Upper lobe of left lung (tissue), 6 donors: ENCODE measurements at regions not wholly inside any gene's neighbourhood (a gene's known extent, or its start where the extent isn't known, plus 50 kb on each side); places are given as distances from the start of the nearest gene placed in this dataset.

Experiments used
- ATAC-seq, 2 donors: fragments of 200-7000 bp; cut with Tn5 transposase; one replicate each; pipeline ENCODE4 v1.9.1; 2022; ENCODE audit warnings: mild to moderate bottlenecking in 2 of 2, moderate library complexity in 2 of 2; ENCODE audit not compliant: low FRiP score in 2 of 2
- DNase-seq, 2 donors: peaks; one replicate each; pipeline ENCODE4 v3.0.0-alpha.2; 2019 to 2020
- H3K27ac ChIP-seq, 4 donors: fragments of 200-600 bp; sonication (generic); one replicate each; pipeline ENCODE4 v1.5.1; 2016 to 2019
- H3K27me3 ChIP-seq, 4 donors: fragments of 200-600 bp; sonication (generic); one replicate each; pipeline ENCODE4 v1.5.1; 2017 to 2019
- H3K36me3 ChIP-seq, 4 donors: fragments of 200-600 bp; sonication (generic); one replicate each; pipeline ENCODE4 v1.5.1; 2016 to 2019
- H3K4me1 ChIP-seq, 4 donors: fragments of 200-600 bp; sonication (generic); one replicate each; pipeline ENCODE4 v1.5.1; 2018 to 2019
- H3K4me3 ChIP-seq, 4 donors: fragments of 200-600 bp; sonication (generic); one replicate each; pipeline ENCODE4 v1.5.1; 2017 to 2019; ENCODE audit warnings: mild to moderate bottlenecking in 2 of 4, moderate library complexity in 1 of 4
- H3K9me3 ChIP-seq, 4 donors: fragments of 200-600 bp; sonication (generic); one replicate each; pipeline ENCODE4 v1.5.1; 2018 to 2019
- CTCF ChIP-seq, 6 experiments: fragments of 450-650 bp in 4 of 6; fragments of 200-600 bp in 2 of 6; sonication (generic) in 2 of 6; IDR thresholded peaks; one replicate each; pipeline ENCODE4 v1.5.1; 2016 to 2019; ENCODE audit warnings: antibody characterized with exemption in 6 of 6
- EP300 ChIP-seq, 4 donors: sonication (generic); formaldehyde crosslinking; IDR thresholded peaks; one replicate each; pipeline ENCODE4 v1.5.1; 2017; ENCODE audit warnings: antibody characterized with exemption in 4 of 4, control low read depth in 2 of 4
- POLR2A ChIP-seq, 4 donors: fragments of 450-650 bp; IDR thresholded peaks; one replicate each; pipeline ENCODE4 v1.5.1; 2016 to 2017; ENCODE audit warnings: antibody characterized with exemption in 4 of 4, mild to moderate bottlenecking in 2 of 4
- POLR2AphosphoS5 ChIP-seq, 2 donors: sonication (generic); formaldehyde crosslinking; IDR thresholded peaks; one replicate each; pipeline ENCODE4 v1.5.1; 2017; ENCODE audit warnings: antibody characterized with exemption in 2 of 2
- WGBS, 2 donors: methylation state at CpG; one replicate each; pipeline ENCODE4 v1.1.5; 2017 to 2018; 5-methylcytosine and 5-hydroxymethylcytosine counted together
- donor health status: DM: no; HTN: no; CAD: no; lungs with moderate emphysema.
- donor health status: DM: no; HTN: yes; CAD: no; lungs with severe emphysema.

GRCh38 chr1:90650401-90650800, 66.7 kb downstream of the BARHL2 start:
- Histone ChIP-seq H3K9me3 (no peaks in the 10 kb centered on the region), H3K27ac (no peak overlapping the region), H3K27me3 (no peaks in the 10 kb centered on the region), H3K36me3 (no peaks in the 10 kb centered on the region), H3K4me3 (no peak overlapping the region), H3K4me1 (no peaks in the 10 kb centered on the region)
- ATAC-seq, result no peak
- no peak for DNase-seq
- no peak for TF ChIP-seq POLR2AphosphoS5 (IDR thresholded peaks at IDR 0.05)
- no peak for TF ChIP-seq POLR2A (IDR thresholded peaks at IDR 0.05)
- TF ChIP-seq CTCF (IDR thresholded peaks at IDR 0.05), result no peak
- TF ChIP-seq EP300 (IDR thresholded peaks at IDR 0.05), result no peak
- 77 to 84% methylated on average over 4 of the region's 4 CpGs for WGBS, 2 donors

- WGBS, 2 donors, result 71 to 75% methylated on average over 4 of the region's 4 CpGs
- H3K27ac ChIP-seq, result no peak overlapping the region
- no peaks in the 10 kb centered on the region for H3K27me3 ChIP-seq
- ATAC-seq (no peak), DNase-seq (no peak)
- no peak overlapping the region for H3K4me3 ChIP-seq
- H3K9me3 ChIP-seq, result no peaks in the 10 kb centered on the region
- no peaks in the 10 kb centered on the region for H3K4me1 ChIP-seq
- no peaks in the 10 kb centered on the region for H3K36me3 ChIP-seq
- TF ChIP-seq POLR2A (IDR thresholded peaks at IDR 0.05) (no peak), POLR2AphosphoS5 (IDR thresholded peaks at IDR 0.05) (no peak), EP300 (IDR thresholded peaks at IDR 0.05) (no peak), CTCF (IDR thresholded peaks at IDR 0.05) (no peak)
These were observed 76.8 kb downstream of the BARHL2 start for GRCh38 chr1:90640325-90640724.

GRCh38 chr1:90622666-90623065, 94.4 kb downstream of the BARHL2 start:
- TF ChIP-seq CTCF (IDR thresholded peaks at IDR 0.05) (no peak), POLR2AphosphoS5 (IDR thresholded peaks at IDR 0.05) (no peak), EP300 (IDR thresholded peaks at IDR 0.05) (no peak), POLR2A (IDR thresholded peaks at IDR 0.05) (no peak)
- Histone ChIP-seq H3K9me3 (no peaks in the 10 kb centered on the region), H3K4me3 (no peak overlapping the region), H3K27me3 (no peaks in the 10 kb centered on the region), H3K4me1 (no peaks in the 10 kb centered on the region), H3K36me3 (no peaks in the 10 kb centered on the region), H3K27ac (no peak overlapping the region)
- ATAC-seq, result no peak
- no peak for DNase-seq
- WGBS, 2 donors, result 80 to 86% methylated on average over 5 of the region's 5 CpGs

GRCh38 chr1:90621986-90622385, 95.1 kb downstream of the BARHL2 start:
- TF ChIP-seq POLR2A (IDR thresholded peaks at IDR 0.05) (no peak), EP300 (IDR thresholded peaks at IDR 0.05) (no peak), CTCF (IDR thresholded peaks at IDR 0.05) (no peak), POLR2AphosphoS5 (IDR thresholded peaks at IDR 0.05) (no peak)
- 80 to 82% methylated on average over 3 of the region's 3 CpGs for WGBS, 2 donors
- no peak for DNase-seq
- no peaks in the 10 kb centered on the region for H3K36me3 ChIP-seq
- no peaks in the 10 kb centered on the region for H3K4me1 ChIP-seq
- H3K9me3 ChIP-seq, result no peaks in the 10 kb centered on the region
- H3K27ac ChIP-seq, result no peak overlapping the region
- no peak overlapping the region for H3K4me3 ChIP-seq
- no peak for ATAC-seq
- H3K27me3 ChIP-seq, result no peaks in the 10 kb centered on the region

- Histone ChIP-seq H3K36me3 (no peaks in the 10 kb centered on the region), H3K27me3 (no peaks in the 10 kb centered on the region), H3K4me3 (no peak overlapping the region), H3K9me3 (no peaks in the 10 kb centered on the region), H3K27ac (no peak overlapping the region), H3K4me1 (no peaks in the 10 kb centered on the region)
- DNase-seq (no peak), ATAC-seq (no peak)
- TF ChIP-seq POLR2A (IDR thresholded peaks at IDR 0.05) (no peak), CTCF (IDR thresholded peaks at IDR 0.05) (no peak), POLR2AphosphoS5 (IDR thresholded peaks at IDR 0.05) (no peak), EP300 (IDR thresholded peaks at IDR 0.05) (no peak)
- 76 to 77% methylated on average over 4 of the region's 4 CpGs for WGBS, 2 donors
These were observed 100.7 kb downstream of the BARHL2 start for GRCh38 chr1:90616395-90616794.
